MM.1S (cell line): ENCODE measurements at regions not wholly inside any gene's neighbourhood (a gene's known extent, or its start where the extent isn't known, plus 50 kb on each side); places are given as distances from the start of the nearest gene placed in this dataset.

ENCODE experiments used
- EZH2 ChIP-seq: fragments of 300-600 bp; sonication (generic); optimal IDR thresholded peaks from 2 replicates; pipeline ENCODE3; 2017; ENCODE audit warnings: low read depth, mild to moderate bottlenecking, antibody characterized with exemption, low read length, mixed read lengths
- TF ChIP-seq, protein P1 (sequence below): fragments of 300-600 bp; sonication (generic); IDR thresholded peaks from 2 replicates; pipeline ENCODE4 v1.5.1; 2016; ENCODE audit warnings: antibody characterized with exemption, low read length, mixed read lengths

DNA sequence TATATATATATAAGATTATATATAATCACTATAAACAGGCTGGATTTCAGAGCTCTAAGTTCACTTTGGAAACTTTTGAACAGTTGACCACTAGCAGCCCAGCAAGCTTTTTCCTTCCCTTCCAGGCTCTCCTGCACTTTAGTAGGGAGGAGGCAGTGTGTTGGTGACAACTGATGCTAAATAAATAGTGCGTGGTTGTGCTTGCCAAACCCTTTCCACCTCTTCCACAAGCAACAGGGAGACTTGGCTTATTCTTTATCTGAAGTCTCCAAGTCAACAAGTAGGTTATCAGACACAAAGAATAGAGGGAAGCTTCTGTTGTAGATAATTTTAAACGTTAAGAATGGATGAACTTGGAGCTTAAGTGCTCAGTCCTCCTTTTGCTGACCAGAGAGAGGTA is 408.2 kb upstream of the HNRNPA3 start:
- TF ChIP-seq, protein P1, sequence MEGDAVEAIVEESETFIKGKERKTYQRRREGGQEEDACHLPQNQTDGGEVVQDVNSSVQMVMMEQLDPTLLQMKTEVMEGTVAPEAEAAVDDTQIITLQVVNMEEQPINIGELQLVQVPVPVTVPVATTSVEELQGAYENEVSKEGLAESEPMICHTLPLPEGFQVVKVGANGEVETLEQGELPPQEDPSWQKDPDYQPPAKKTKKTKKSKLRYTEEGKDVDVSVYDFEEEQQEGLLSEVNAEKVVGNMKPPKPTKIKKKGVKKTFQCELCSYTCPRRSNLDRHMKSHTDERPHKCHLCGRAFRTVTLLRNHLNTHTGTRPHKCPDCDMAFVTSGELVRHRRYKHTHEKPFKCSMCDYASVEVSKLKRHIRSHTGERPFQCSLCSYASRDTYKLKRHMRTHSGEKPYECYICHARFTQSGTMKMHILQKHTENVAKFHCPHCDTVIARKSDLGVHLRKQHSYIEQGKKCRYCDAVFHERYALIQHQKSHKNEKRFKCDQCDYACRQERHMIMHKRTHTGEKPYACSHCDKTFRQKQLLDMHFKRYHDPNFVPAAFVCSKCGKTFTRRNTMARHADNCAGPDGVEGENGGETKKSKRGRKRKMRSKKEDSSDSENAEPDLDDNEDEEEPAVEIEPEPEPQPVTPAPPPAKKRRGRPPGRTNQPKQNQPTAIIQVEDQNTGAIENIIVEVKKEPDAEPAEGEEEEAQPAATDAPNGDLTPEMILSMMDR = no peak
- TF ChIP-seq EZH2 = no peak
